ENCODE measurements at regions not wholly inside any gene's neighbourhood (a gene's known extent, or its start where the extent isn't known, plus 50 kb on each side); places are given as distances from the start of the nearest gene placed in this dataset.

DNA sequence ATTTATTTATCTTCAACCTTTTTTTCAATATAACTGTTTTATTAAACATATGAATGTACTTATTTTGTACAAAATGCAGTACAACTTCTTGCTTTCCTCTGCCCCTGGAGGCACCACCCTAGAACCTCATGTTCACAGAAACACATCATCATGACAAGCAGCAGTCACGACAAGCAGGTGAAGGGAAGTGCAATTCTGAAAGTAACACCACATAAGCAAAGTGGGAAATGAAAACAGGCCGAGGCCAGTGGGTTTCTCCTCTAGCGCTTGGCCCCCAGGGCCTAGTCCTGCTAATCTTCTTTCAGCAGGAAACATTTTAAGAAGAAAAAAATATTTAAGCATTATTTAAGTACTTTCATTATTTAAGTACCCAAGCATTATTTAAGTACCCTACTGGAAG is 598.1 kb downstream of the SH2D4B start:
- Histone ChIP-seq H3K9me2 (replicated peaks; ENCODE audit: control insufficient read depth, low read length) (no peaks in the 10 kb centered on the region), H3K36me3 (ENCODE audit: control insufficient read depth, low read length) (no peaks in the 10 kb centered on the region), H4K20me1 (ENCODE audit: control insufficient read depth, insufficient read depth, low read depth, low read length) (no peaks in the 10 kb centered on the region), H3K79me2 (ENCODE audit: control insufficient read depth, low read length) (no peaks in the 10 kb centered on the region), H3K4me1 (ENCODE audit: control insufficient read depth, low read length) (no peaks in the 10 kb centered on the region), H3K9me3 (ENCODE audit: control insufficient read depth, insufficient read depth, low read length) (peaks cover 3% of the 10 kb centered on the region; the same call in 1 of the 2 replicates), H3K27ac (ENCODE audit: low read depth, low read length) (no peak overlapping the region), H3F3A (ENCODE audit: control insufficient read depth, insufficient read depth) (no peaks in the 10 kb centered on the region), H3K4me2 (ENCODE audit: low read length) (no peak overlapping the region), H3K27me3 (ENCODE audit: control insufficient read depth, low read length) (no peaks in the 10 kb centered on the region), H3K4me3 (ENCODE audit: low read length) (no peak overlapping the region)
- no peak for TF ChIP-seq EZH2phosphoT487 (IDR thresholded peaks at IDR 0.05; ENCODE audit: borderline replicate concordance, low read length)
- TF ChIP-seq, protein P1, sequence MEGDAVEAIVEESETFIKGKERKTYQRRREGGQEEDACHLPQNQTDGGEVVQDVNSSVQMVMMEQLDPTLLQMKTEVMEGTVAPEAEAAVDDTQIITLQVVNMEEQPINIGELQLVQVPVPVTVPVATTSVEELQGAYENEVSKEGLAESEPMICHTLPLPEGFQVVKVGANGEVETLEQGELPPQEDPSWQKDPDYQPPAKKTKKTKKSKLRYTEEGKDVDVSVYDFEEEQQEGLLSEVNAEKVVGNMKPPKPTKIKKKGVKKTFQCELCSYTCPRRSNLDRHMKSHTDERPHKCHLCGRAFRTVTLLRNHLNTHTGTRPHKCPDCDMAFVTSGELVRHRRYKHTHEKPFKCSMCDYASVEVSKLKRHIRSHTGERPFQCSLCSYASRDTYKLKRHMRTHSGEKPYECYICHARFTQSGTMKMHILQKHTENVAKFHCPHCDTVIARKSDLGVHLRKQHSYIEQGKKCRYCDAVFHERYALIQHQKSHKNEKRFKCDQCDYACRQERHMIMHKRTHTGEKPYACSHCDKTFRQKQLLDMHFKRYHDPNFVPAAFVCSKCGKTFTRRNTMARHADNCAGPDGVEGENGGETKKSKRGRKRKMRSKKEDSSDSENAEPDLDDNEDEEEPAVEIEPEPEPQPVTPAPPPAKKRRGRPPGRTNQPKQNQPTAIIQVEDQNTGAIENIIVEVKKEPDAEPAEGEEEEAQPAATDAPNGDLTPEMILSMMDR (IDR thresholded peaks at IDR 0.05; ENCODE audit: low read depth, low read length, poor library complexity, severe bottlenecking): no peak

DNA sequence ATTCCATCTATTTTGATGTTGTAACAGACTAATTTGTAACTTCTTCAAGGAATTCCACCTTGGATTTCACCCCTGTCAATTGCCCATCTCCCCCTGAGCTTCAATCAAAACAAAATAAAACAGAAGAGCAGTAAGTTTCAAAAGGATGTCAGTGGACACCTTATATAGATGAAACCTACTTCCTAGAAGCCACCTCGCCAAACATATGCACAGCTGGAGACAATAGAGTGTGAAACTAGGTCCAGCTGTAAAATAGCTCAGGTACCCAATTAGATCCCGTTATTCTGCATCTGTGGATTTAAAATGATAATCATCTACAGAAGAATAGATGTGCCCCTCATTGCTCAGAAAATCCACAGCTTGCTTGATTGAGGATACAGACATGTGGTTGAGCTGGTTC is 598.6 kb downstream of the SH2D4B start:
- Histone ChIP-seq H3K27me3 (ENCODE audit: control insufficient read depth, low read length) (no peaks in the 10 kb centered on the region), H3K79me2 (ENCODE audit: control insufficient read depth, low read length) (no peaks in the 10 kb centered on the region), H3K9me2 (replicated peaks; ENCODE audit: control insufficient read depth, low read length) (no peaks in the 10 kb centered on the region), H4K20me1 (ENCODE audit: control insufficient read depth, insufficient read depth, low read depth, low read length) (no peaks in the 10 kb centered on the region), H3K27ac (ENCODE audit: low read depth, low read length) (no peak overlapping the region), H3F3A (ENCODE audit: control insufficient read depth, insufficient read depth) (no peaks in the 10 kb centered on the region), H3K36me3 (ENCODE audit: control insufficient read depth, low read length) (no peaks in the 10 kb centered on the region), H3K4me1 (ENCODE audit: control insufficient read depth, low read length) (no peaks in the 10 kb centered on the region), H3K4me3 (ENCODE audit: low read length) (no peak overlapping the region), H3K9me3 (ENCODE audit: control insufficient read depth, insufficient read depth, low read length) (peaks cover 3% of the 10 kb centered on the region; the same call in 1 of the 2 replicates), H3K4me2 (ENCODE audit: low read length) (no peak overlapping the region)
- no peak for TF ChIP-seq EZH2phosphoT487 (IDR thresholded peaks at IDR 0.05; ENCODE audit: borderline replicate concordance, low read length)
- TF ChIP-seq, protein P1 (IDR thresholded peaks at IDR 0.05; ENCODE audit: low read depth, low read length, poor library complexity, severe bottlenecking): no peak

DNA sequence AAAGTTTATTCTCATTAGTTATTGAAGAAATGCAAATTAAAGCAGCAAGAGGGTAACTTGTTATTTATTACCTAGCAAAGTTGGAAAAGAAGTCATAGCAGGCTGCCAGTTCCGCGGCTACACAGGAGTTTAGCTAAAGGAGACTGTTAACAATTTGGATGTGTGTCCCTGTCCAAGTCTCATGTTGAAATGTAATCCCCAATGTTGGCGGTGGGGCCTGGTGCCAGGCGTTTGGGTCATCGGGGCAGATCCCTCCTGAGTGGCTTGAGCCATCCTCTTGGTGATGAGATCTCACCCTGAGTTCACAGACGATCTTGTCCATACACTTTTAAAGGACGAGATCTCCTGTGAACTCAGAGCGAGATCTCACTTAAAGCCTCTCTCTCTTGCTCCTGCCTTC is 608.3 kb downstream of the SH2D4B start:
- H3K36me3 ChIP-seq (ENCODE audit: control insufficient read depth, low read length): no peaks in the 10 kb centered on the region
- no peaks in the 10 kb centered on the region for H3F3A ChIP-seq (ENCODE audit: control insufficient read depth, insufficient read depth)
- H3K4me1 ChIP-seq (ENCODE audit: control insufficient read depth, low read length): no peaks in the 10 kb centered on the region
- no peaks in the 10 kb centered on the region for H4K20me1 ChIP-seq (ENCODE audit: control insufficient read depth, insufficient read depth, low read depth, low read length)
- no peaks in the 10 kb centered on the region for H3K79me2 ChIP-seq (ENCODE audit: control insufficient read depth, low read length)
- no peak overlapping the region for H3K27ac ChIP-seq (ENCODE audit: low read depth, low read length)
- no peak for TF ChIP-seq EZH2phosphoT487 (IDR thresholded peaks at IDR 0.05; ENCODE audit: borderline replicate concordance, low read length)
- TF ChIP-seq, protein P1 (IDR thresholded peaks at IDR 0.05; ENCODE audit: low read depth, low read length, poor library complexity, severe bottlenecking): no peak
- no peak overlapping the region for H3K4me3 ChIP-seq (ENCODE audit: low read length)
- H3K9me2 ChIP-seq (replicated peaks; ENCODE audit: control insufficient read depth, low read length): no peaks in the 10 kb centered on the region
- no peaks in the 10 kb centered on the region for H3K9me3 ChIP-seq (ENCODE audit: control insufficient read depth, insufficient read depth, low read length)
- no peak overlapping the region for H3K4me2 ChIP-seq (ENCODE audit: low read length)
- no peaks in the 10 kb centered on the region for H3K27me3 ChIP-seq (ENCODE audit: control insufficient read depth, low read length)

DNA sequence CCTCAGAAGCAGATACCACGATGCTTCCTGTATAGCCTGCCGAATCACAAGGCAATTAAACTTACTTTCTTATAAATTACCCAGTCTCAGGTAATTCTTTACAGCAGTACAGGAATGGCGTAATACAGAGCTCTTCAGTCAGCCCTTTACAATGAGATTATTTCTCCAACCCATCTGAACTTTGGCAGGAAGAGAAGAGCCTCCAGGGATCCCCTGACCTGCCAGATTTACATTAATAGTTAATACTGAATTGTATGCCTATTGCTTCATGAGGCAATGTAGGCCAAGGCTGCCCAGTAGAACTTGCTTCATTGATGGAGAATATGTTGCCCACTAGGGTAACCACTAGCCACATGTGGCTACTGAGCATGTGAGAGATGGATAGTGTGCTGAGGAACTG is 608.7 kb downstream of the SH2D4B start:
- Histone ChIP-seq H3K79me2 (ENCODE audit: control insufficient read depth, low read length) (no peaks in the 10 kb centered on the region), H3K4me1 (ENCODE audit: control insufficient read depth, low read length) (no peaks in the 10 kb centered on the region), H3K4me2 (ENCODE audit: low read length) (no peak overlapping the region), H4K20me1 (ENCODE audit: control insufficient read depth, insufficient read depth, low read depth, low read length) (no peaks in the 10 kb centered on the region), H3K4me3 (ENCODE audit: low read length) (no peak overlapping the region), H3K9me3 (ENCODE audit: control insufficient read depth, insufficient read depth, low read length) (no peaks in the 10 kb centered on the region), H3K27ac (ENCODE audit: low read depth, low read length) (no peak overlapping the region), H3F3A (ENCODE audit: control insufficient read depth, insufficient read depth) (no peaks in the 10 kb centered on the region), H3K9me2 (replicated peaks; ENCODE audit: control insufficient read depth, low read length) (no peaks in the 10 kb centered on the region), H3K27me3 (ENCODE audit: control insufficient read depth, low read length) (no peaks in the 10 kb centered on the region), H3K36me3 (ENCODE audit: control insufficient read depth, low read length) (no peaks in the 10 kb centered on the region)
- TF ChIP-seq, protein P1 (IDR thresholded peaks at IDR 0.05; ENCODE audit: low read depth, low read length, poor library complexity, severe bottlenecking): no peak
- TF ChIP-seq EZH2phosphoT487 (IDR thresholded peaks at IDR 0.05; ENCODE audit: borderline replicate concordance, low read length): no peak

Data from DOHH2 (cell line).